ENCODE measurements at regions not wholly inside any gene's neighbourhood (a gene's known extent, or its start where the extent isn't known, plus 50 kb on each side); places are given as distances from the start of the nearest gene placed in this dataset.

- no peak overlapping the region for H3K4me3 ChIP-seq (replicated peaks in 1 of 3; ENCODE audit: insufficient read depth in 1 of 3, low read depth in 2 of 3, low read length in 3 of 3)
- 37% methylated on average over 2 of the region's 2 CpGs for WGBS (ENCODE audit: low lambda C conversion rate)
- CTCF ChIA-PET (ENCODE audit: low intra/inter-chr PET ratio, low total read pairs): no interaction called here
- peaks cover 0 to 11% of the 10 kb centered on the region in 2 experiments; a peak in 2 of 5 replicates for H3K27me3 ChIP-seq (ENCODE audit: control insufficient read depth in 1 of 2, insufficient read depth in 2 of 2, low read length in 2 of 2)
- peaks cover 7% of the 10 kb centered on the region; the same call in 1 of the 2 replicates for H3K9me3 ChIP-seq (ENCODE audit: low read length)
- no peaks in the 10 kb centered on the region for H3K4me1 ChIP-seq (ENCODE audit: insufficient read depth, low read length)
- no peaks in the 10 kb centered on the region for H3K79me2 ChIP-seq (ENCODE audit: insufficient read depth, low read length)
- no peak overlapping the region for H3K27ac ChIP-seq (ENCODE audit: extremely low read length, insufficient read depth, low read length)
- no peak for DNase-seq (ENCODE audit: low spot score)
- H2AFZ ChIP-seq (ENCODE audit: low read length): no peak overlapping the region
- no peak overlapping the region for H3K9ac ChIP-seq (ENCODE audit: insufficient read depth, low read depth, low read length)
- in situ Hi-C loops (cut with HindIII; ENCODE audit: extremely low pct_ligation_motif_present, low pct_unique_long_range_greater_than_20kb): no loop called here
- ATAC-seq: no peak
- no TSS peak for BruUV-seq (replicated peaks)
- intact Hi-C loops (cut with micrococcal nuclease; ENCODE audit: unreplicated experiment): no loop called here
- H4K20me1 ChIP-seq (ENCODE audit: insufficient read depth, low read length): no peaks in the 10 kb centered on the region
- POLR2A ChIA-PET: no interaction called here
- H3K36me3 ChIP-seq (replicated peaks in 1 of 2; ENCODE audit: control insufficient read depth in 1 of 2, insufficient read depth in 2 of 2, low read length in 2 of 2): no peaks in the 10 kb centered on the region
- H3K4me2 ChIP-seq (ENCODE audit: low read depth, low read length): no peak overlapping the region
- FAIRE-seq: no peak
- TF ChIP-seq ZMYM3 (CRISPR knock-in tag; IDR thresholded peaks at IDR 0.05) (no peak), AKAP8 (CRISPR knock-in tag; IDR thresholded peaks at IDR 0.05) (no peak), SIN3A (IDR thresholded peaks at IDR 0.05; ENCODE audit: borderline replicate concordance, low read depth, low read length) (no peak), ZNF770 (CRISPR knock-in tag; IDR thresholded peaks at IDR 0.05) (no peak), USF2 (IDR thresholded peaks at IDR 0.05; ENCODE audit: low read depth, low read length) (no peak), USF2 (CRISPR knock-in tag; IDR thresholded peaks at IDR 0.05; ENCODE audit: borderline replicate concordance) (no peak), KDM2A (CRISPR knock-in tag; IDR thresholded peaks at IDR 0.05; ENCODE audit: borderline replicate concordance, low read depth) (no peak), ZNF563 (CRISPR knock-in tag; IDR thresholded peaks at IDR 0.05) (no peak), SYNCRIP (IDR thresholded peaks at IDR 0.05; ENCODE audit: insufficient read depth, low read depth, low read length) (no peak), CREBL2 (CRISPR knock-in tag; IDR thresholded peaks at IDR 0.05; ENCODE audit: borderline replicate concordance) (no peak), U2AF2 (IDR thresholded peaks at IDR 0.05; ENCODE audit: low read depth, low read length) (no peak), SRY (CRISPR knock-in tag; IDR thresholded peaks at IDR 0.05) (no peak), ZNF274 (CRISPR knock-in tag; IDR thresholded peaks at IDR 0.05) (no peak), ZNF879 (CRISPR knock-in tag; IDR thresholded peaks at IDR 0.05) (no peak), AHDC1 (CRISPR knock-in tag; IDR thresholded peaks at IDR 0.05; ENCODE audit: borderline replicate concordance) (no peak)
Observed at GRCh38 chr1:25081496-25081895, 150.8 kb downstream of the SYF2 start.

Measured in HepG2 (cell line).